Fibroblast of lung (primary cell): ENCODE measurements at regions not wholly inside any gene's neighbourhood (a gene's known extent, or its start where the extent isn't known, plus 50 kb on each side); places are given as distances from the start of the nearest gene placed in this dataset.

Experiments
- CTCF ChIP-seq, 2 donors: IDR thresholded peaks in 1 of 2; conservative IDR thresholded peaks in 1 of 2; 1 replicate in 1 of 2; 2 replicates in 1 of 2; pipeline ENCODE4 v1.5.1; 2011 to 2012; ENCODE audit warnings: low read length in 2 of 2, control low read depth in 1 of 2, inconsistent platforms in 1 of 2, low read depth in 1 of 2, mild to moderate bottlenecking in 1 of 2
- EZH2 ChIP-seq: IDR thresholded peaks from 2 replicates; pipeline ENCODE4 v1.5.1; 2012; ENCODE audit warnings: low read length, control low read depth, mild to moderate bottlenecking; ENCODE audit errors: missing control alignments

- no peak for TF ChIP-seq CTCF (conservative IDR thresholded peaks at IDR 0.05 in 1 of 2, IDR thresholded peaks at IDR 0.05 in 1 of 2; ENCODE audit: low read depth in 1 of 2, low read length in 2 of 2)
- no peak for TF ChIP-seq EZH2
These were observed 619.4 kb upstream of the CHAC2 start for GRCh38 chr2:53148221-53148620.
